ENCODE measurements at regions not wholly inside any gene's neighbourhood (a gene's known extent, or its start where the extent isn't known, plus 50 kb on each side); places are given as distances from the start of the nearest gene placed in this dataset.
"Not testable (repeated sequence)": the region's sequence is repeated elsewhere in the genome, so short reads cannot be mapped to it uniquely, and the experiment has no call there.

DNA sequence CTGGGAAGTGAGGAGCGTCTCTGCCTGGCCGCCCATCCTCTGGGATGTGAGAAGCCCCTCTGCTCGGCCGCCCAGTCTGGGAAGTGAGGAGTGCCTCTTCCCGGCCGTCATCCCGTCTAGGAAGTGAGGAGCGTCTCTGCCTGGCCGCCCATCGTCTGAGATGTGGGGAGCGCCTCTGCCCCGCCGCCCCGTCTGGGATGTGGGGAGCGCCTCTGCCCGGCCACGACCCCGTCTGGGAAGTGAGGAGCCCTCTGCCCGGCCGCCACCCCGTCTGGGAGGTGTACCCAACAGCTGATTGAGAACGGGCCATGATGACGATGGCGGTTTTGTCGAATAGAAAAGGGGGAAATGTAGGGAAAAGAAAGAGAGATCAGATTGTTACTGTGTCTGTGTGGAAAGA is 173.9 kb upstream of the PRSS1 start:
- H3K4me1 Mint-ChIP-seq, H3K27ac Mint-ChIP-seq, H3K36me3 Mint-ChIP-seq, ATAC-seq, H3K9me3 Mint-ChIP-seq, H3K4me3 Mint-ChIP-seq: not testable (repeated sequence)
- H3K27me3 Mint-ChIP-seq: peaks cover 25% of the 10 kb centered on the region

DNA sequence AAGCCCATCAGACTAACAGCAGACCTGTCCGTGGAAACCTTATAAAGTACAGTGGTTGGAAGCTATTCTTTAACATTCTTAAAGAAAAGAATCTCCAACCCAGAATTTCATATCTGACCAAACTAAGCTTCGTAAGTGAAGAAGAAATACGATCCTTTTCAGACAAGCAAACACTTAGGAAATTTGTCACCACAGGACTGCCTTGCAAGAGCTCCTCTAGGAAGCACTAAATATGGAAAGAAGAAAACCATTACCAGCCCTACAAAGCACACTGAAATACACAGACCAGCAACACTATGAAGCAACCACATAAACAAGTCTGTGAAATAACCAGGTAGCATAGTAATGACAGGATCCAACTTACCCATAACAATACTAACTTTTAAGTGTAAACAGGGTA is 177.7 kb upstream of the PRSS1 start:
- no peaks in the 10 kb centered on the region for H3K36me3 Mint-ChIP-seq
- H3K27me3 Mint-ChIP-seq: peaks cover 52% of the 10 kb centered on the region
- peaks cover 9% of the 10 kb centered on the region for H3K4me1 Mint-ChIP-seq
- H3K9me3 Mint-ChIP-seq: peaks cover 2% of the 10 kb centered on the region
- H3K27ac Mint-ChIP-seq: no peak overlapping the region
- ATAC-seq: no peak
- no peak overlapping the region for H3K4me3 Mint-ChIP-seq

DNA sequence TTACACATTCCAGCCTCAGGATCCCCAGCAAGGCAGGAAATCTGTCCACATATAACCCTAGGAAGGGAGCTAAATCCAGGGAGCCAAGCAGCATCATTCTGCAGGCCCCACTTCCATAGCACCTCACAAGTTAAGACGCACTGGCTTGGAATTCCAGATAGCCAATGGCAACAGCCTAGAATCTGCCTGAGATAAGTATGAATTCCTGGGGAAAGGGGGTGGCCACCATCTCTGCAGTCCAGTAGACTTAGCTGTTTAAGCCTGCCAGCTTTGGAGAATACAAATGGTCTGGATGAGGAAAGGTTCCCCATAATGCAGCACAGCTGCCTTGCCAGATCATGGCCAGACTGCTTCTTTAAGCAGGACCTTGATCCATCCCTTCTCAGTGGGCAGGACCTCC is 179.4 kb upstream of the PRSS1 start:
- peaks cover 2% of the 10 kb centered on the region for H3K9me3 Mint-ChIP-seq
- no peak overlapping the region for H3K4me3 Mint-ChIP-seq
- no peaks in the 10 kb centered on the region for H3K36me3 Mint-ChIP-seq
- ATAC-seq: no peak
- H3K4me1 Mint-ChIP-seq: peaks cover 9% of the 10 kb centered on the region
- H3K27ac Mint-ChIP-seq: no peak overlapping the region
- H3K27me3 Mint-ChIP-seq: peaks cover 69% of the 10 kb centered on the region

DNA sequence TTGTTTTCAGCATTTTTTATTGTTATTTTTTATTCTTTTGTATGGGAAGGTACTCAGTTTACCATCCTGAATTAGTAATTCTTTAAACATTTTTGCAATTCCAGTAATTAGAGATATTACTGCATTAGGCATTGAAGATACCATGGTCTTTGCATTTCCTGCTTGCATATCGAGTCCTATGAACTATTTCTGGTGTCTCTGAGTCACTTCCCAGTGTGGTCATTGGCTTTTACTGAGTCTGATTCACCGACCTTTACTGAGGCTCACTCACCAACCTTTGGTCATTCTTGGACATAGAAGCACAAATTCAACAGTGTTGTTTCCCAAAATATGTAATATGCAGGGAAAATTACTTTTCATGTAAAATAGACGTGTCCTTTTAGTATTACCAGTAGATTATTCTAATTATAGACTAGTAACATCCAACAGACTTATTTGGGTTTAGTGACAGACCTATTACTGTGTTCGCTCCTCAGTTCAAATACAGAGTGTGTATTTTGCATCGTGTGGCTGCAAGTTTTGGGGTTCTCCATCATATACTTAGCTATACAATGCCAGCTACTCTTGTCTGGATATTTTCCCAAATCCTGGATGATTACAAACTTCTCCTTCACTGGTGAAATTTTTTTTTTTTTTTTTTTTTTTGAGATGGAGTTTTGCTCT is 180.7 kb upstream of the PRSS1 start:
- Mint-ChIP-seq H3K9me3 (no peaks in the 10 kb centered on the region), H3K27me3 (peaks cover 76% of the 10 kb centered on the region), H3K27ac (no peak overlapping the region), H3K4me3 (no peak overlapping the region), H3K4me1 (peaks cover 9% of the 10 kb centered on the region), H3K36me3 (no peaks in the 10 kb centered on the region)
- no peak for ATAC-seq

DNA sequence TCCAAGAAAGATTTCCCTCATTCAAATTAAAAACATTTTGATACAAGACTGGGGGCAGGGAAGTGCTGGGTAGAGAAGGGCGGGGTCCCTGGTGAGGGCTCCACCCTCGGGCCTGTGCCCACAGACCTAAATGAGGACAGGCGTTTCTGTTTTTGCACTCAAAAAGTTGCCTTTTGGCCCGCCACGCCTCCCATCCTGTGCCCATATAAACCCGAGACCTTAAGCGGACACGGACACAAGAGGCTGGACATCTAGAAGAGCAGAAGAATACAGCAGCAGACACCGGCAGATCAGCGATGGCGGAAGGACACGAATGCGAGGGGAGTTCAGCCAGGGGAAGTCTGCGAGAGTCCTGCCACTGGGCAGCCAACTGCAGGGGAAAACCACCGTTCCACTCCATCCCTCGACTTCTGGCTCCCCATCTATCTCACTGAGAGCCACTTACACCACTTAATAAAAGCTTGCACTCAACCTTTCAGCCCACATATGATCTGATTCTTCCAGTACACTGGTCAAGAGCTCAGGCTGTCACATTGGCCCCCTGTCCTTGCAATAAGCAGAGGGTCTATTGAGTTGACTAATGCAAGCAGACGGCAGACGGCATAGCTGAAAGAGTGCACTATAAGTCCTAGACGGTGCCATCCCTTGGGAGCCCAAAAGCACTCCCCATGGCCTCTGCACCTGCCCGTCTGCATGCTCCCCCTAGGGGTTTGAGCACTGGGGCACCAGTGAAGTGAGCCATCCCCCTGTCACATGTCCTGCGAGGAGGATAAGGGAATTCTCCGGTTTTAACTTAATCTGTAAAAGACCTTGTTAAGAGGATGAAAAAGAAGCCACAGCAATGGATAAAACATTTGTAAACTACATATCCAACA is 181.8 kb upstream of the PRSS1 start:
- Mint-ChIP-seq H3K4me1 (peaks cover 9% of the 10 kb centered on the region), H3K4me3 (no peak overlapping the region), H3K36me3 (no peaks in the 10 kb centered on the region), H3K27ac (no peak overlapping the region), H3K27me3 (peaks cover 83% of the 10 kb centered on the region), H3K9me3 (no peaks in the 10 kb centered on the region)
- peak; percentile 47 for ATAC-seq

DNA sequence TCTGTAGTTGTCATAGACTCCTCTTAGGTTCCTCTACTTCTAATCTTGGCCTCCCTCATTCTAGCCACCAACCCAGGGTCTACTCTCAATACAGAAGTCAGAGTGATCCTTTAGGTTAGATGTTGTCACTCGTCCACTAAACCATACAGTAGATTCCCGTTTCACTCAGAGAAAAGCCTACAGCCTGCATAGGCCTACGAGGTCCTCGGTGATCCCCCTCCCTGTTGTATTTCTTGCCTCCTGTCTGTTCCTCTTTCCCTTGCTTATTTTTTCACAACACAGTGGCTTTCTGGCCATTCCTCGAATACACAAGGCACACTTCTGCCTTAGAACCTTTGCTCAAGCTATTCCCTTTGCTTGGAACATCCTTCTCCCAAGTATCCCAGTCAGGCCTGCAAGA is 183.0 kb upstream of the PRSS1 start:
- H3K9me3 Mint-ChIP-seq: no peaks in the 10 kb centered on the region
- H3K4me1 Mint-ChIP-seq: peaks cover 9% of the 10 kb centered on the region
- ATAC-seq: no peak
- no peak overlapping the region for H3K4me3 Mint-ChIP-seq
- no peak overlapping the region for H3K27ac Mint-ChIP-seq
- no peaks in the 10 kb centered on the region for H3K36me3 Mint-ChIP-seq
- peaks cover 83% of the 10 kb centered on the region for H3K27me3 Mint-ChIP-seq

DNA sequence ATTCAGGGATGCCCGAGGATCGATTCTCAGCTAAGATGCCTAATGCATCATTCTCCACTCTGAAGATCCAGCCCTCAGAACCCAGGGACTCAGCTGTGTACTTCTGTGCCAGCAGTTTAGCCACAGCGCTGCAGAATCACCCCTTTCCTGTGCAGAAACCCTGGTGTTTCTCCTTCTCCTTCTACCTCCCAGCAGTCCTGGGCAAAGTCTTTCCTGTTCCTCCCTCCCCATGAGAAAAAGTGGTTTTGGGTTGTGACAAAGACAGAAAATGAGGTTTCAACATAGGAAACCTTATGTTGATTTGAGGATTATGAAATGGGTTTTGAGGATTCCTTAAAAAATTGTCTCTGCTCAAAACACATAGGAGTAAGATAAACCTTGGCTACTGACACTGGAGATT is 185.1 kb upstream of the PRSS1 start:
- not testable (repeated sequence) for H3K4me3 Mint-ChIP-seq, H3K27ac Mint-ChIP-seq, H3K9me3 Mint-ChIP-seq, ATAC-seq, H3K36me3 Mint-ChIP-seq, H3K4me1 Mint-ChIP-seq
- H3K27me3 Mint-ChIP-seq: peaks cover 75% of the 10 kb centered on the region

DNA sequence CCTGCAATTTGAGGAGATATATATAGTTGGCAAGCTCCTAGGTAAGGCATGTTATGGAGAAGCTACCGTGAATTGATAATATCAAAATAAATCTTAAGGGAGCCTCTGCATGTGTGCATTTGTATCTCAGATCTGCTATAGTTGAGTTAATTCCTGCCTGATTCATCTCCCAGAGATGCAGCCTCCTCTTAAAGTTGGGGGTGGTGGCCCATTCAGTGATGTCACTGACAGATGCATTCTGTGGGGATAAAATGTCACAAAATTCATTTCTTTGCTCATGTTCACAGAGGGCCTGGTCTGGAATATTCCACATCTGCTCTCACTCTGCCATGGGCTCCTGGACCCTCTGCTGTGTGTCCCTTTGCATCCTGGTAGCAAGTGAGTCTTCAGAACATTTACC is 185.8 kb upstream of the PRSS1 start:
- Mint-ChIP-seq H3K4me3 (no peak overlapping the region), H3K27me3 (peaks cover 80% of the 10 kb centered on the region), H3K9me3 (no peaks in the 10 kb centered on the region), H3K27ac (no peak overlapping the region), H3K4me1 (peaks cover 9% of the 10 kb centered on the region), H3K36me3 (no peaks in the 10 kb centered on the region)
- no peak for ATAC-seq

DNA sequence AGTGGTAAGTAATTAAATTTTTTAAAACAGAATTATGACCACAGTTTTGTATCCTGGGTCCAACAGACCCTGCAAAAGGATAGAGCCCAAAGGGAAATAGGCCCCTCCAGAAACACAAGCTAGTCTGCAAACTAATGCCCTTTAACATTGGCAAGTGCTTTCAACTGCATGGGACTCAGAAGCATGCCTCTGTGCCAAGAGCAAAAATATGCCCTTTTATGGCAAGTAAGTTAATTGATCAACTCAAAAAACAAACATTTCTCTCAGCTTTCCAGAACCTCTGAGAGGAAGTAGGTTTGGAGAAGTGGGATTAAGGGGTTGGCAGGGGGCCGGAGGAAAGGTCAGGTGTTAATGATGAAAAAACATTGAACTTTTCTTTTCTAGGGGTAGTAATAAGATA is 186.6 kb upstream of the PRSS1 start:
- Mint-ChIP-seq H3K9me3 (no peaks in the 10 kb centered on the region), H3K27me3 (peaks cover 87% of the 10 kb centered on the region), H3K4me3 (no peak overlapping the region), H3K27ac (no peak overlapping the region), H3K4me1 (peaks cover 12% of the 10 kb centered on the region), H3K36me3 (no peaks in the 10 kb centered on the region)
- no peak for ATAC-seq

DNA sequence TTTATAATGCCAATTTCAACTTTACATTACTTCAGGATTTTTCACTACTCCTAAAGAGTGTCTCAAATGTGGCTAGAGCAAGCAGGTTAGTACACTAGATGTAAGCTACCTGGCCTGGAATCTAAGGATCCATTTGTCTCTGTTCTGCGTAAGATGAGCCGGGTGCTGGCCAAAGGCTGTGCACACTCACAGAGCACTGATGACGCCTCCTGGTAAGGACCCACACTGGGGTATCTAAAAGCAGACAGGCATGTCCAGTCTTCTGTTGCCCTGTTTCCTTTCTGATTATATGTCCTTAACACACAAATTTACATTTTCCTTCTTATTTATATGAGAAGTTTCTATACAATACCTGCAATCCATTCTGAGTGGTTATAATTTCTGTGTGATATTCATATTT is 187.9 kb upstream of the PRSS1 start:
- peak; percentile 56 for ATAC-seq
- peaks cover 83% of the 10 kb centered on the region for H3K27me3 Mint-ChIP-seq
- not testable (repeated sequence) for H3K4me1 Mint-ChIP-seq, H3K36me3 Mint-ChIP-seq, H3K9me3 Mint-ChIP-seq, H3K4me3 Mint-ChIP-seq, H3K27ac Mint-ChIP-seq

DNA sequence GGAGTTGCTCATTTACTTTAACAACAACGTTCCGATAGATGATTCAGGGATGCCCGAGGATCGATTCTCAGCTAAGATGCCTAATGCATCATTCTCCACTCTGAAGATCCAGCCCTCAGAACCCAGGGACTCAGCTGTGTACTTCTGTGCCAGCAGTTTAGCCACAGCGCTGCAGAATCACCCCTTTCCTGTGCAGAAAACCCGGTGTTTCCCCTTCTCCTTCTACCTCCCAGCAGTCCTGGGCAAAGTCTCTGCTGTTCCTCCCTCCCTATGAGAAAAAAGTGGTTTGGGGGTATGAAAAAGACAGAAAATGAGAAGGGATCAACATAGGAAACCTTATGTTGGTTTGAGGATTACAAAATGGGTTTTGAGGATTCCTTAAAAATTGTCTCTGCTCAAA is 188.5 kb upstream of the PRSS1 start:
- H3K27ac Mint-ChIP-seq, ATAC-seq, H3K9me3 Mint-ChIP-seq, H3K4me3 Mint-ChIP-seq, H3K36me3 Mint-ChIP-seq, H3K4me1 Mint-ChIP-seq: not testable (repeated sequence)
- H3K27me3 Mint-ChIP-seq: peaks cover 83% of the 10 kb centered on the region

DNA sequence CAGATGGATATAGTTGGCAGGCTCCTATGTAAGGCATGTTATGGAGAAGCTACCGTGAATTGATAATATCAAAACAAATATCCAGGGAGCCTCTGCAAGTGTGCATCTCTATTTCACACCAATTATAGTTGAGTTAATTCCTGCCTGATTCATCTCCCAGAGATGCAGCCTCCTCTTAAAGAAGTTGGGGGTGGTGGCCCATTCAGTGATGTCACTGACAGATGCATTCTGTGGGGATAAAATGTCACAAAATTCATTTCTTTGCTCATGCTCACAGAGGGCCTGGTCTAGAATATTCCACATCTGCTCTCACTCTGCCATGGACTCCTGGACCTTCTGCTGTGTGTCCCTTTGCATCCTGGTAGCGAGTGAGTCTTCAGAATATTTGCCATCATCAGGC is 189.1 kb upstream of the PRSS1 start:
- Mint-ChIP-seq H3K4me1 (peaks cover 6% of the 10 kb centered on the region), H3K27me3 (peaks cover 82% of the 10 kb centered on the region), H3K4me3 (no peak overlapping the region), H3K36me3 (no peaks in the 10 kb centered on the region), H3K9me3 (no peaks in the 10 kb centered on the region), H3K27ac (no peak overlapping the region)
- no peak for ATAC-seq

DNA sequence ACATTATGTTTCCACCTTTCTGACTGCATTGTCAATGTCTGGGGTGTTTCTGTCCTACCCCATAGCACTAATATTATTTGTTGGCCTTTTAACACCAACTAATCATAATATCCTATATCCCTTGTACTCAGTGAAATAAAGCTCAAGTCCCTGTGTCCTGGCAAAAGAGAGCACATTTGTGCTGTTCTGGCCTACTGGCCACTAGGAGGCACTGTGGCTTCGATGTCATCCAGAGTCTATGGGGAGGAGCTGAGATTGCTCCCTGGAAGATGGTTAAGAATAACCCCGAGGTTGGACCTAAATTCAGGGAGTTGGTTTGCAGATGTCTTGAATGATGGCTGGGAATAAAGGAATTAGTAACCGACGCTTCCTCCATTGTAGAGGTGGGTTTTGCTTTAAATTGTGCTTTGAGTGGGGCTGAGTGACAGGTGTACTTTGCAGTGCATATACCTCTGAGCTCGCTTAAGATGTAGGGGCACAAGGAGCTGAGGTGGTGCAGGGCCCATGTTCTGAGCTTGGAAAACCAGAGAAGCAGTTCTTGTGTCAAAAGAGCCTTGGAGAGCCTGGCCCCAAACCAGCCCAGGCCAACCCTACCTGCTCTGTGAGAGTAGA is 191.2 kb upstream of the PRSS1 start:
- peaks cover 6% of the 10 kb centered on the region for H3K4me1 Mint-ChIP-seq
- H3K36me3 Mint-ChIP-seq: no peaks in the 10 kb centered on the region
- H3K27me3 Mint-ChIP-seq: peaks cover 66% of the 10 kb centered on the region
- no peak overlapping the region for H3K27ac Mint-ChIP-seq
- H3K4me3 Mint-ChIP-seq: no peak overlapping the region
- no peaks in the 10 kb centered on the region for H3K9me3 Mint-ChIP-seq
- ATAC-seq: no peak

DNA sequence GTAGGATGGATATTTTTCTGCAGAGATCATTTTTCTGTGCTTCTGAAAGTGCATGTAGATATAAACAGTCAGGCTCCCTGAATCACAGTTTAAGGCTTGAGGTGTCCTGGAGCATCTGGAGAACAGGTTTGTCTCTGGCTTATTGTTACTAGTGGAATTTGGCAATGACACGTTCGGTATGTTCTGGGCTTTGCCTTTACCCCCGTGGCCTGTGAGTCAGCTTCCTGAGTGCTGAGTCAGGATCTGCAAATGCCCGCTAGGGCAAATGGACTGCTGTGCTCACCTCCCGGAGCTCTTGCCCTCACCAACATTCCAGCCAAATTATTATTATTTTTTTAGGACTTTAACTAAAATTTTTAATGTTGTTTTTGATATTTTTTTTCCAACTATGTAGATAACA is 192.5 kb upstream of the PRSS1 start:
- H3K27me3 Mint-ChIP-seq: peaks cover 53% of the 10 kb centered on the region
- peaks cover 6% of the 10 kb centered on the region for H3K4me1 Mint-ChIP-seq
- H3K27ac Mint-ChIP-seq: no peak overlapping the region
- ATAC-seq: no peak
- no peaks in the 10 kb centered on the region for H3K36me3 Mint-ChIP-seq
- no peak overlapping the region for H3K4me3 Mint-ChIP-seq
- H3K9me3 Mint-ChIP-seq: no peaks in the 10 kb centered on the region

DNA sequence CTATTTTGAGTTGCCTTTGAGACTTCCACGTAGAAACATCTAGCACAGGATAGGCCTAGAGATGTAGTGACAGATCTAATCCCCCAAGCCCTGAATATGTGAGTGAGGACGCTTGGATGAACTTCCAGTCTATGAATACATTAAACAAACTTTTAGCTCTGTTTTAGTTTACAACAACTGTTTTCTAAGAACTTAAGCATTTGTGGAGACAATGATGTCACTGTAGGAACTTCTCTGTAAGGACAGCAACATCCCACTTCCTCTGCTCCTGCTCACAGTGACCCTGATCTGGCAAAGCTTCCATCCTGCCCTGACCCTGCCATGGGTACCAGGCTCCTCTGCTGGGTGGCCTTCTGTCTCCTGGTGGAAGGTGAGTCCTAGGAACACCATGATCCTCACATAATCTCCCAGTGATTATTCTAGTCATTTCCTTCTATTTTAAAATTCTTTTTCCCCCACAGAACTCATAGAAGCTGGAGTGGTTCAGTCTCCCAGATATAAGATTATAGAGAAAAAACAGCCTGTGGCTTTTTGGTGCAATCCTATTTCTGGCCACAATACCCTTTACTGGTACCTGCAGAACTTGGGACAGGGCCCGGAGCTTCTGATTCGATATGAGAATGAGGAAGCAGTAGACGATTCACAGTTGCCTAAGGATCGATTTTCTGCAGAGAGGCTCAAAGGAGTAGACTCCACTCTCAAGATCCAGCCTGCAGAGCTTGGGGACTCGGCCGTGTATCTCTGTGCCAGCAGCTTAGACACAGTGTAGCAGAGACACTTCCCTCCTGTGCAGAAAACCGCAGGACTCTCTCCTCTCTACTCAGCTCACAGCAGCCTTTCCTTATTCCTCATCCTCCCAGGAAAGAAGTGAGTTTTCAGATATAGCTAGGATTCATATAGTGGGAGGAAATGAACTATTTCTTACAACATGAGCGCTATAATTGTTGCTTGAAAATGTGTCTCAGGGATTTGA is 194.4 kb upstream of the PRSS1 start:
- Mint-ChIP-seq H3K36me3 (no peaks in the 10 kb centered on the region), H3K4me3 (no peak overlapping the region), H3K9me3 (no peaks in the 10 kb centered on the region), H3K27me3 (peaks cover 39% of the 10 kb centered on the region), H3K27ac (no peak overlapping the region), H3K4me1 (peaks cover 6% of the 10 kb centered on the region)
- ATAC-seq: no peak
